ENCODE measurements at regions not wholly inside any gene's neighbourhood (a gene's known extent, or its start where the extent isn't known, plus 50 kb on each side); places are given as distances from the start of the nearest gene placed in this dataset.

DNA sequence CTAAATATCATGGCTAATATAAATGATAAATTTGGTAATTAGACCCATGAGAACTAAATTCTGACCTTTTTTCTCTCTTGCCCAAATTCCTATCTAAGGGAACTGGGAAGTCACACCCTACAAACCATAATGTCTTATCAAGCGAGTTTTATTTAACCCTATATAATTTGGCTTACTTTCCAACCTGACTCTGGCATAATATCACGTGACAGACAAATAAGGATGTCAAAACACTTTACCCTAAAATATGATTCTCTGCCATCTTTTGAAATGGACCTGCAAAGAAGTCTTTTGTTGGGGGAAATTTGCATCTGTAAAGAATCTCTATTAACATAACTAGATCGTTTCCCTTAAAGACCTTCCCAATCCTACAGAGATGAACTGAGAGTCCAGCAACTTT is 1823.5 kb upstream of the LRRTM1 start:
- ATAC-seq (ENCODE audit: insufficient read depth, low read depth) = no peak
- Histone ChIP-seq H3K36me3 (ENCODE audit: insufficient read depth, low read length) (no peaks in the 10 kb centered on the region), H3K9me3 (ENCODE audit: insufficient read depth, low read length, severe bottlenecking) (peaks cover 8% of the 10 kb centered on the region), H3K27me3 (ENCODE audit: insufficient read depth, low read length, poor library complexity) (no peaks in the 10 kb centered on the region), H3K4me2 (ENCODE audit: insufficient read depth, low read length) (no peak overlapping the region), H3K9ac (ENCODE audit: low read depth, low read length) (no peak overlapping the region), H3K4me3 (ENCODE audit: low read depth in 1 of 2, low read length in 2 of 2) (no peak overlapping the region), H2AFZ (ENCODE audit: low read depth, low read length) (no peak overlapping the region), H4K20me1 (ENCODE audit: insufficient read depth, low read length) (no peaks in the 10 kb centered on the region), H3K79me2 (ENCODE audit: insufficient read depth, low read length) (no peaks in the 10 kb centered on the region), H3K27ac (ENCODE audit: low read length) (no peak overlapping the region), H3K4me1 (ENCODE audit: insufficient read depth, low read length) (no peaks in the 10 kb centered on the region)
- DNase-seq = no peak
- TF ChIP-seq EZH2 (IDR thresholded peaks at IDR 0.05; ENCODE audit: borderline replicate concordance, low read depth, low read length, severe bottlenecking) (no peak), CTCF (IDR thresholded peaks at IDR 0.05; ENCODE audit: borderline replicate concordance, extremely low read depth, low read length, poor library complexity, severe bottlenecking) (no peak)

DNA sequence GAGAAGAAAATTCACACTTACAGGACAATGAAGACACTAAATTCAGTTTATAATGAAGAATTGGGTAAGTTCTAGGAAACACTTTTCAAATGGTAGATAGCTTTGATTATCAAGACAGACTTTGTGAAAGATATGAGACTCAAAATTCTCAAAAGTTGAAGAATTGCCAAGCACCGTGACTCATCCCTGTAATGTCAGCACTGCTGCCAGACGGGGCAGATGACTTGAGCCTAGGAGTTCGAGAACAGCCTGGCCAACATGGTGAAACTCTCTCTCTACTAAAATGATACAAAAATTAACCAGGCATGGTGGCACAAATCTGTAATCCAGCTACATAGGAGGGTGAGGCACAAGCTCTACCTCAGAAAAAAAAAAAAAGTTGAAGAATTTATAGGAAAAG is 1820.1 kb upstream of the LRRTM1 start:
- H3K4me1 ChIP-seq (ENCODE audit: insufficient read depth, low read length) = no peaks in the 10 kb centered on the region
- H2AFZ ChIP-seq (ENCODE audit: low read depth, low read length) = no peak overlapping the region
- no peak overlapping the region for H3K27ac ChIP-seq (ENCODE audit: low read length)
- no peak overlapping the region for H3K4me3 ChIP-seq (ENCODE audit: low read depth in 1 of 2, low read length in 2 of 2)
- no peak for ATAC-seq (ENCODE audit: insufficient read depth, low read depth)
- H3K9me3 ChIP-seq (ENCODE audit: insufficient read depth, low read length, severe bottlenecking) = no peaks in the 10 kb centered on the region
- no peaks in the 10 kb centered on the region for H4K20me1 ChIP-seq (ENCODE audit: insufficient read depth, low read length)
- TF ChIP-seq CTCF (IDR thresholded peaks at IDR 0.05; ENCODE audit: borderline replicate concordance, extremely low read depth, low read length, poor library complexity, severe bottlenecking) = no peak
- no peak for TF ChIP-seq EZH2 (IDR thresholded peaks at IDR 0.05; ENCODE audit: borderline replicate concordance, low read depth, low read length, severe bottlenecking)
- H3K4me2 ChIP-seq (ENCODE audit: insufficient read depth, low read length) = no peak overlapping the region
- no peak overlapping the region for H3K9ac ChIP-seq (ENCODE audit: low read depth, low read length)
- H3K36me3 ChIP-seq (ENCODE audit: insufficient read depth, low read length) = no peaks in the 10 kb centered on the region
- no peaks in the 10 kb centered on the region for H3K79me2 ChIP-seq (ENCODE audit: insufficient read depth, low read length)
- H3K27me3 ChIP-seq (ENCODE audit: insufficient read depth, low read length, poor library complexity) = no peaks in the 10 kb centered on the region
- no peak for DNase-seq

- Histone ChIP-seq H3K79me2 (ENCODE audit: insufficient read depth, low read length) (no peaks in the 10 kb centered on the region), H3K4me3 (ENCODE audit: low read depth in 1 of 2, low read length in 2 of 2) (no peak overlapping the region), H4K20me1 (ENCODE audit: insufficient read depth, low read length) (no peaks in the 10 kb centered on the region), H3K9me3 (ENCODE audit: insufficient read depth, low read length, severe bottlenecking) (no peaks in the 10 kb centered on the region), H3K4me2 (ENCODE audit: insufficient read depth, low read length) (no peak overlapping the region), H3K27ac (ENCODE audit: low read length) (no peak overlapping the region), H3K4me1 (ENCODE audit: insufficient read depth, low read length) (no peaks in the 10 kb centered on the region), H2AFZ (ENCODE audit: low read depth, low read length) (no peak overlapping the region), H3K9ac (ENCODE audit: low read depth, low read length) (no peak overlapping the region), H3K36me3 (ENCODE audit: insufficient read depth, low read length) (no peaks in the 10 kb centered on the region), H3K27me3 (ENCODE audit: insufficient read depth, low read length, poor library complexity) (no peaks in the 10 kb centered on the region)
- ATAC-seq (ENCODE audit: insufficient read depth, low read depth) = no peak
- TF ChIP-seq EZH2 (IDR thresholded peaks at IDR 0.05; ENCODE audit: borderline replicate concordance, low read depth, low read length, severe bottlenecking) = no peak
- no peak for TF ChIP-seq CTCF (IDR thresholded peaks at IDR 0.05; ENCODE audit: borderline replicate concordance, extremely low read depth, low read length, poor library complexity, severe bottlenecking)
- DNase-seq = no peak
These were observed 1816.1 kb upstream of the LRRTM1 start for GRCh38 chr2:82120654-82121053.

GRCh38 chr2:82120115-82120514 is 1815.6 kb upstream of the LRRTM1 start:
- DNase-seq = no peak
- no peak overlapping the region for H3K27ac ChIP-seq (ENCODE audit: low read length)
- H3K9me3 ChIP-seq (ENCODE audit: insufficient read depth, low read length, severe bottlenecking) = no peaks in the 10 kb centered on the region
- no peak overlapping the region for H3K4me2 ChIP-seq (ENCODE audit: insufficient read depth, low read length)
- no peak overlapping the region for H3K9ac ChIP-seq (ENCODE audit: low read depth, low read length)
- H4K20me1 ChIP-seq (ENCODE audit: insufficient read depth, low read length) = no peaks in the 10 kb centered on the region
- H3K27me3 ChIP-seq (ENCODE audit: insufficient read depth, low read length, poor library complexity) = no peaks in the 10 kb centered on the region
- ATAC-seq (ENCODE audit: insufficient read depth, low read depth) = no peak
- H3K4me1 ChIP-seq (ENCODE audit: insufficient read depth, low read length) = no peaks in the 10 kb centered on the region
- H3K4me3 ChIP-seq (ENCODE audit: low read depth in 1 of 2, low read length in 2 of 2) = no peak overlapping the region
- TF ChIP-seq CTCF (IDR thresholded peaks at IDR 0.05; ENCODE audit: borderline replicate concordance, extremely low read depth, low read length, poor library complexity, severe bottlenecking) (no peak), EZH2 (IDR thresholded peaks at IDR 0.05; ENCODE audit: borderline replicate concordance, low read depth, low read length, severe bottlenecking) (no peak)
- H3K79me2 ChIP-seq (ENCODE audit: insufficient read depth, low read length) = no peaks in the 10 kb centered on the region
- no peak overlapping the region for H2AFZ ChIP-seq (ENCODE audit: low read depth, low read length)
- H3K36me3 ChIP-seq (ENCODE audit: insufficient read depth, low read length) = no peaks in the 10 kb centered on the region
